GM13977 (cell line): ENCODE measurements at regions not wholly inside any gene's neighbourhood (a gene's known extent, or its start where the extent isn't known, plus 50 kb on each side); places are given as distances from the start of the nearest gene placed in this dataset.

ENCODE experiments used
- DNase-seq: peaks from one replicate; pipeline ENCODE4 v3.0.0; 2012; ENCODE audit warnings: low spot score
- in situ Hi-C: fragments of 300-500 bp; cut with MboI; formaldehyde crosslinking; loops from one replicate; pipeline ENCODE4 v1.12.0; 2022; ENCODE audit warnings: low sequenced_read_pairs, low pct_unique_long_range_greater_than_20kb, mixed read lengths, inconsistent platforms; ENCODE audit not compliant: unreplicated experiment
- TF ChIP-seq, protein P1 (sequence below): IDR thresholded peaks from 2 replicates; pipeline ENCODE4 v1.5.1; 2012; ENCODE audit warnings: mild to moderate bottlenecking, control low read depth; ENCODE audit not compliant: insufficient read depth; ENCODE audit errors: extremely low read depth, missing control alignments

DNA sequence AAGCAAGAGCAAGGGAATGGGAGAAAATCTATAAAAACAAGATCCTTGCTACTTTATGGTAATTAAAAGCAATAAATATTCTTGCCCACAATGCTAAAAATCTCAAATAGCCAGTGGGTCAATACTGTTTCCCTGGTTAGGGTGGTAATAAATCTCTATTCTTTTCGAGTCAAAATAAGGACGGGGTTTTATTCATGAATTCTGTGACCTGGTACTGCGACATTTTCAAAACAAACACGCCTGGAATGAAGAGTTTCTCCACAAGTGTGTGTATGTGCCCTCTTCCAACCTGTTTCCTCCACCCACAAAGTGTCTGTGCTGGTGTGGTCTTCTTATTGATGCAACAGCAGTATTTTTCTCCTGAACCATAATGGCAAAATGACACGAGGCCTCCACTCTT lies 358.8 kb upstream of the BRINP1 start:
- in situ Hi-C loops, result no loop called here
- TF ChIP-seq, protein P1, sequence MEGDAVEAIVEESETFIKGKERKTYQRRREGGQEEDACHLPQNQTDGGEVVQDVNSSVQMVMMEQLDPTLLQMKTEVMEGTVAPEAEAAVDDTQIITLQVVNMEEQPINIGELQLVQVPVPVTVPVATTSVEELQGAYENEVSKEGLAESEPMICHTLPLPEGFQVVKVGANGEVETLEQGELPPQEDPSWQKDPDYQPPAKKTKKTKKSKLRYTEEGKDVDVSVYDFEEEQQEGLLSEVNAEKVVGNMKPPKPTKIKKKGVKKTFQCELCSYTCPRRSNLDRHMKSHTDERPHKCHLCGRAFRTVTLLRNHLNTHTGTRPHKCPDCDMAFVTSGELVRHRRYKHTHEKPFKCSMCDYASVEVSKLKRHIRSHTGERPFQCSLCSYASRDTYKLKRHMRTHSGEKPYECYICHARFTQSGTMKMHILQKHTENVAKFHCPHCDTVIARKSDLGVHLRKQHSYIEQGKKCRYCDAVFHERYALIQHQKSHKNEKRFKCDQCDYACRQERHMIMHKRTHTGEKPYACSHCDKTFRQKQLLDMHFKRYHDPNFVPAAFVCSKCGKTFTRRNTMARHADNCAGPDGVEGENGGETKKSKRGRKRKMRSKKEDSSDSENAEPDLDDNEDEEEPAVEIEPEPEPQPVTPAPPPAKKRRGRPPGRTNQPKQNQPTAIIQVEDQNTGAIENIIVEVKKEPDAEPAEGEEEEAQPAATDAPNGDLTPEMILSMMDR, result no peak
- no peak for DNase-seq

DNA sequence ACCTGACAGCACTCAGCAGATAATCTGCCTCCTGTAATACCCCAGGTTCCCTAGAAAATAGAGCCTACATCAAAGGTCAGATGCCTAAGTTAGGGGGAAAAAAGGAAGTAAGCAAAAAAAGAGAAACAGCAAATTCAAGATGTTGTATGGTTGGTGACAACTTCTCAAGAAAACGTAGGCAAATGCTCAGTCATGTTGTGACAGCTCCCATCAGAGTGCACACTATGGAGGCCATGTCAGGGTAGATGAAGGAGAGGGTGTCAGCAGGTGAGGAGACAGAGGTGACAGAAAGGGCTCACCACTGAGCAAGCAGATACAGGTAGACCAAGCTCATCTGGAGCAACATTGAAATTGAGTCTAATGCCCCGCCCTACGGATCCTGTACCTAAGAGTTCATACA lies 356.8 kb upstream of the BRINP1 start:
- no peak for DNase-seq
- TF ChIP-seq, protein P1, result no peak
- in situ Hi-C loops, result no loop called here

DNA sequence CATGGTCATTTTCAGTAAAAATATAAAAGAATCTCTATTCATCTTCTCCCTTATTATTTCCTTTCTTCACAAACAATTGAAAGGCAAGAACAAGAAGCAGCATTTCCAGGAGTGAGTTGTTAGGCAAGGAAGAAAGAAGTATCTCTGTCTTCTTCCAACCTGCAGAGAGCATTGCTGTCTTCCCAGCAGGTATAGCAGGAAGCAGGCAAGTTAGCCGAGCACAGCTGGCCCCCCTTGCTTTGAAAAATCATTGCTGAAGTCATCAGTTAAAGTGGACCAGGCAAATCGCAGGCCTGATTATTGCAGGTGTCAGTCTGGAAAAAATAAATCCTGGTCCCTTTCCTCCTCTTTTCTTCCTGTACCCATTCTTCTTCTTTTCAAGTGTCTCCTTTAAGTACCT lies 353.1 kb upstream of the BRINP1 start:
- no peak for DNase-seq
- TF ChIP-seq, protein P1, result no peak
- in situ Hi-C loops, result no loop called here

DNA sequence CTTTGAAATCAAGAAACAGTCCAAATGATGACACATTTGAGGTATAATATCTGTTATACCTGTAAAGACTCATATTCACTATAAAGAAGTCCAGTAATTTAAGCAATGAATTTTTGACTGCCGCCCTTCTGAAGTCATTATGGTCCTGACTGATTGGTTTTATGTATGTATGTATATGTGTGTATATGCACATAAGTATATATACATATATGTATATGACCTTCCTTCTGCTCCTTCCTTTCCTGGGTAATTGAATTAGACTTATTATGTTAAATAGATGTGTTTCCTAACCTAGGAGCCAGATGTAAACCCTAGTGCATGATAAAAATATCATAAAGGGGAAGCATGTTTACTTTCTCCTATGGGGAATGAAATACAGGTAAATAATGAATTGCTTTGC lies 343.1 kb upstream of the BRINP1 start:
- DNase-seq, result no peak
- in situ Hi-C loops, result no loop called here
- TF ChIP-seq, protein P1, result no peak

DNA sequence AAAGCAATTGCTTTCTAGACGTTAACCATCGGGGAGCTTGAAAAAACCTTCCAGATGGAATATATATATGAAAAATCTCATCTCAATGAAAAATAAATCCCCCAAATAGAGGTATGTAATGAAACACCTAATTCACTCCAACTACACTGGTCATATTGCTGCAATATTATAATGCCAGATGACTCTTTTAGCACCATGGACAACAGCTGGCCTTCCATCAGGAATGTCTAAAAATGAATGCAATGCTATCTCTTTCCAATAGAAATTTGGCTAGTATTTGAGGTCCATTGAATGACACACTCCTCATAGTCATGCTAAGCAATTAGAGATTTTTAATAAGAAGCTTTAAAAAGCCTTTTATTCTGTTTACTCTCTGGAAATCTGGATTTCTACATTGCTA lies 340.2 kb upstream of the BRINP1 start:
- in situ Hi-C loops, result no loop called here
- TF ChIP-seq, protein P1, result no peak
- DNase-seq, result no peak

DNA sequence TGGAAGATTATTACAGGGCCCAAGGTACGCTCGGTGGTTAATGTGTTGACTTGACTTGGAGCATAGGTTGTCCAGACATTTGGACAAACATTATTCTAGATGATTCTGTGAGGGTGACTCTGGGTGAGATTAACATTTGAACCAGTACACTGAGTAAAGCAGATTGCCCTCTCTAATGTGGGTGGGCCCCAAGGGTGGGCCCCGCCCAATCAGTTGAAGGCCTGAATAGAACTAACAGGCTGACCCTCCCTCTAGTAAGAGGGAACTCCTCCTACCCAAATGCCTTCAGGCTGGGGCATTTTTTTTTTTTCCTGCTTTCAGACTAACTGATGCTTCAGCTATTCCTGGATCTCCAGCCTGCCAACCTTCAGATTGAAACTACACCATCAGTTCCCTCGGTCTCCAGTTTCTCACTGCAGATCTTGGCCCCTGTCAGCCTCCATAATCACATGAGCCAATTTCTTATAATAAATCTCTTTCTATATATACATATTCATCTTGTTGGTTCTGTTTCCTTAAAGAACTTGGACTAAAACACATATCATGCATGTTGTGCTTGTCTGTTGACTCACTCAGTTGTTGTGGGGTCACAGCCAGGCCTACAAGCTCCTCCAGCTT lies 338.1 kb upstream of the BRINP1 start:
- TF ChIP-seq, protein P1, result no peak
- DNase-seq, result no peak
- in situ Hi-C loops, result no loop called here

DNA sequence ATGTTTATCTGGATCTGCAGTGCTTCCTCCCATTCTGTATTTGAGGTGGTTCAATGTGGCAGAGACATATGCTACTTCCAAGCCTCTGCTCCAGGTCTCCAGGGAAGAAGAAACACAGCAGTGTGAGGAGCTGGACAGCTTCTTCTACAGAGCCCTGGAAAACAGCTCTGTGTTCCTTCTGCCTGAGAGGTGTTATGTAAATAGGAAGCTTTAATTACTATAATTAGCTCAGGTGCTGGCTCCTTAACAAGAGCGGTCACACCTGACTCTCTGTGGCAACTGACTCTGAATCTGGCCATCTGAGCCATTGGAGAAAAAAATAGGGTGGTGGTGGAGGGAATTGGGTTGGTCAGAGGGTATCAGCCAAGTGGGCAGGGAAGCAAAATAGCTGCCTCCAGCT lies 332.4 kb upstream of the BRINP1 start:
- TF ChIP-seq, protein P1, result no peak
- in situ Hi-C loops, result no loop called here
- no peak for DNase-seq
